Thyroid gland (tissue), 4 donors: ENCODE measurements at regions not wholly inside any gene's neighbourhood (a gene's known extent, or its start where the extent isn't known, plus 50 kb on each side); places are given as distances from the start of the nearest gene placed in this dataset.

Source experiments
- CTCF ChIP-seq, 6 experiments: fragments of 200-600 bp in 3 of 6; fragments of 450-650 bp in 3 of 6; sonication (generic) in 3 of 6; IDR thresholded peaks; one replicate each; pipeline ENCODE4 v1.5.1; 2016 to 2019; ENCODE audit warnings: antibody characterized with exemption in 6 of 6, mild to moderate bottlenecking in 2 of 6, inconsistent platforms in 1 of 6, moderate library complexity in 1 of 6
- POLR2A ChIP-seq, 2 donors: fragments of 450-650 bp; IDR thresholded peaks; one replicate each; pipeline ENCODE4 v1.6.1; 2017; ENCODE audit warnings: antibody characterized with exemption in 2 of 2, mild to moderate bottlenecking in 2 of 2, moderate library complexity in 1 of 2

GRCh38 chr11:23976426-23976825, 520.4 kb upstream of the LUZP2 start:
- TF ChIP-seq POLR2A (IDR thresholded peaks at IDR 0.05) (no peak), CTCF (IDR thresholded peaks at IDR 0.05) (no peak)
